ENCODE measurements at regions not wholly inside any gene's neighbourhood (a gene's known extent, or its start where the extent isn't known, plus 50 kb on each side); places are given as distances from the start of the nearest gene placed in this dataset.
"Not testable (repeated sequence)": the region's sequence is repeated elsewhere in the genome, so short reads cannot be mapped to it uniquely, and the experiment has no call there.

GRCh38 chr20:30506100-30506499 is 751.4 kb upstream of the DEFB115 start:
- intact Hi-C loops (cut with micrococcal nuclease), result no loop called here

- intact Hi-C loops (cut with micrococcal nuclease), result not testable (repeated sequence)
Measured at GRCh38 chr20:30508382-30508781, 749.1 kb upstream of the DEFB115 start.

- intact Hi-C loops (cut with micrococcal nuclease), result no loop called here
Measured at GRCh38 chr20:30511322-30512030, 746.0 kb upstream of the DEFB115 start.

GRCh38 chr20:30513050-30513628 is 744.3 kb upstream of the DEFB115 start:
- intact Hi-C loops (cut with micrococcal nuclease), result no loop called here

- intact Hi-C loops (cut with micrococcal nuclease), result not testable (repeated sequence)
Measured at GRCh38 chr20:30515915-30516314, 741.5 kb upstream of the DEFB115 start.

- intact Hi-C loops (cut with micrococcal nuclease), result not testable (repeated sequence)
Measured at GRCh38 chr20:30518906-30519305, 738.6 kb upstream of the DEFB115 start.

GRCh38 chr20:30521686-30522415 is 735.6 kb upstream of the DEFB115 start:
- intact Hi-C loops (cut with micrococcal nuclease), result not testable (repeated sequence)

GRCh38 chr20:30524155-30524554 is 733.3 kb upstream of the DEFB115 start:
- intact Hi-C loops (cut with micrococcal nuclease), result not testable (repeated sequence)

- intact Hi-C loops (cut with micrococcal nuclease), result not testable (repeated sequence)
Measured at GRCh38 chr20:30524761-30525160, 732.7 kb upstream of the DEFB115 start.

- intact Hi-C loops (cut with micrococcal nuclease), result not testable (repeated sequence)
Measured at GRCh38 chr20:30533653-30534052, 723.8 kb upstream of the DEFB115 start.

GRCh38 chr20:30537459-30537858 is 720.0 kb upstream of the DEFB115 start:
- intact Hi-C loops (cut with micrococcal nuclease), result not testable (repeated sequence)

GRCh38 chr20:30540330-30541069 is 717.0 kb upstream of the DEFB115 start:
- intact Hi-C loops (cut with micrococcal nuclease), result not testable (repeated sequence)

- intact Hi-C loops (cut with micrococcal nuclease), result not testable (repeated sequence)
Measured at GRCh38 chr20:30551236-30551635, 706.2 kb upstream of the DEFB115 start.

GRCh38 chr20:30556797-30557196 is 700.7 kb upstream of the DEFB115 start:
- intact Hi-C loops (cut with micrococcal nuclease), result not testable (repeated sequence)

- intact Hi-C loops (cut with micrococcal nuclease), result not testable (repeated sequence)
Measured at GRCh38 chr20:30565086-30565485, 692.4 kb upstream of the DEFB115 start.

- intact Hi-C loops (cut with micrococcal nuclease), result not testable (repeated sequence)
Measured at GRCh38 chr20:30569867-30570266, 687.6 kb upstream of the DEFB115 start.

GRCh38 chr20:30570622-30571021 is 686.8 kb upstream of the DEFB115 start:
- intact Hi-C loops (cut with micrococcal nuclease), result not testable (repeated sequence)

- intact Hi-C loops (cut with micrococcal nuclease), result not testable (repeated sequence)
Measured at GRCh38 chr20:30574337-30574736, 683.1 kb upstream of the DEFB115 start.

GRCh38 chr20:30579069-30579468 is 678.4 kb upstream of the DEFB115 start:
- intact Hi-C loops (cut with micrococcal nuclease), result not testable (repeated sequence)

- intact Hi-C loops (cut with micrococcal nuclease), result not testable (repeated sequence)
Measured at GRCh38 chr20:30579824-30580438, 677.5 kb upstream of the DEFB115 start.

GRCh38 chr20:30581839-30582238 is 675.6 kb upstream of the DEFB115 start:
- intact Hi-C loops (cut with micrococcal nuclease), result not testable (repeated sequence)

Data from T-helper 1 cell treated with Interleukin-12 subunit alpha and Interleukin-12 subunit beta and Interleukin-4 antibody, amounts not matched to agents 30 ng/mL and 1 ng/mL, for 36 hours (primary cell).